HG03378 (cell line): ENCODE measurements at regions not wholly inside any gene's neighbourhood (a gene's known extent, or its start where the extent isn't known, plus 50 kb on each side); places are given as distances from the start of the nearest gene placed in this dataset.
"Not testable (repeated sequence)": the region's sequence is repeated elsewhere in the genome, so short reads cannot be mapped to it uniquely, and the experiment has no call there.

Source experiments
- ATAC-seq: cut with Tn5 transposase; IDR thresholded peaks from one replicate; pipeline ENCODE4 v1.9.1; 2021; ENCODE audit warnings: mild to moderate bottlenecking, moderate library complexity; ENCODE audit not compliant: unreplicated experiment

DNA sequence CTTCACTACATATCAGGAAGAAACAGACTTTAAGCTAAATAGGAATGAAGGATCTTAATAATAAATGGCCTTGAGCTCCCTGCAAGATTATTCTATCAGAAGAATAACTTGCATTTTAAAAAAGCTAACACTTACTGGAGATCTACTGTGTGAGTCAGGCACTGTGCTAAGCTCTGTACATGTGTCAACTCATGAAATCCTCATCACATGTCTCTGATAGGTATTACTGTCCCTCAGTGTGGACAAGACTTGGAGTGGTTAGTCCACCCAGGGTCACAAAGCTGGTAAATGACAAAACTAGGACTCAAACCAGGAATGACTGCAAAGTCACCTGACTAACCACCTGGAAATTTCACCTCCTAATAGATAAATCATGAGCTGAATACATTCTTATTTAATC lies 57.1 kb upstream of the KCTD7 start:
- ATAC-seq, result no peak

DNA sequence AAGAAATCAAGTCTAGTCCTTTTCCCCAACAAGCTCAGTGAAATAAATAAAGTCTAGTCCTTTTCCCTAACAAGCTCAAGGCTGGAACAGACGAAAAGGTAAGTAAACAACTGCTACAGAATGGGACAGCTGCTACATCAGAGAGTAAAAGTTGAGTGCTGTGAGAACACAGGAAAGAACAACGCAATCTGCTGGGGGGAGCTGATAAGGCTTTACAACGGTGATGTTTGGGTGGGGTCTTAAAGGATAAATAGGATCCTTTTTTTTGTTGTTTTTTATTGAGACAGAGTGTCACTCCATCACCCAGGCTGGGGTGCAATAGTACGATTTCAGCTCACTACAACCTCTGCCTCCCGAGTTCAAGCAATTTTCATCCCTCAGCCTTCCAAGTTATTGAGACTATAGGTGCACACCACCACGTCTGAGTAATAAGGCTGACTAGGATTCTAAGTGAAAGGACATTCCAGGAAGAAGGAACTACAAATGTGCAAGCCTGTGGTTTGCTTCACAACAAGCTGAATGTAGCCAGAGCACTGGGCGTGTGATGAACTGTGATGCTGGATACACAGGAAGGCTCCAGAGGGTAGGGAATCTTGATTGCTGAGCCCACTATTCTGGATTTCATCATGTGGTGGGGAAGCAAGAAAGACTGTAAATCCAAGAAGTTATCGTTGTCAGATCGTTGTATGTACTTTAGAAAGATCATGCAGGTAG lies 54.7 kb upstream of the KCTD7 start:
- not testable (repeated sequence) for ATAC-seq

DNA sequence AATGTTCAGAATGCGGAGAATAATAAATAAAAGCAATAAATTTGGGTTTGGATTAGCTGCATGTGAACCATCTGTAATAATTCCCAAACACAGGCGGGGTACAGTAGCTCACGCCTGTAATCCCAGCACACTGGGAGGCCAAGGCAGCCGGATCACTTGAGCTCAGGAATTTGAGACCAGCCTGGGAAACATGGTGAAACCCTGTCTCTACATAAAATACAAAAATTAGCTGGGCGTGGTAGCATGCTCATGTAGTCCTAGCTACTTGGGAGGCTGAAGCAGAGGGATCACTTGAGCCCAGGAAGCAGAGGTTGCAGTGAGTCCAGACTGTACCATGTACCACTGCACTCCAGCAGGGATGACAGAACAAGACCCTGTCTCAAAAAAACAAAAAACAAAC lies 53.9 kb upstream of the KCTD7 start:
- not testable (repeated sequence) for ATAC-seq

- ATAC-seq, result no peak
These were observed 53.3 kb upstream of the KCTD7 start for GRCh38 chr7:66575398-66575797.

DNA sequence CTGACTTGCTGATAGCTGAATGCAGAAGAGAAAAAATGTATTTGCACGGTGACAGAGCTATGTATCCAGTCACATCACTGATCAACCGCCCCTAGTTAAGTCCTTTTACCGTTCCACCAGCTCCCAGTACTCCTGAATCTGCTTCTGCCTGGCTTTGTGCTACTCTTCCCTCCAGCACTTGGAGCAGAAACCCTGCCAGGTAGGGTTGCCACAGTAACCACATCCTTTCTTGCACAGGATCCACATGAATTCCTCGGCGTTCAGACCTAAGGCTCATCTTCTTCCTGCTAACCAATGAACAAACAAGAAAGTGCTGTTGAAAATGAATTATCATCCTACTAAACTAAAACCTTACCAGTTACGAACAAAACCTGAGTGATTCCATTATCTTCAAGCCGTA lies 52.0 kb upstream of the KCTD7 start:
- ATAC-seq, result no peak
